Adrenal gland (tissue), 9 donors: ENCODE measurements at regions not wholly inside any gene's neighbourhood (a gene's known extent, or its start where the extent isn't known, plus 50 kb on each side); places are given as distances from the start of the nearest gene placed in this dataset.

Experiments
- DNase-seq, 7 donors: peaks; one replicate each; pipeline ENCODE4 v3.0.0-alpha.2; 2019 to 2020
- H3K27ac ChIP-seq, 5 donors: fragments of 200-600 bp; sonication (generic) in 4 of 5; 1 replicate in 3 of 5; 2 replicates in 2 of 5; pipeline versions ENCODE4 v1.5.1 to v1.8.0; 2016 to 2020; ENCODE audit warnings: mild to moderate bottlenecking in 1 of 5
- H3K27me3 ChIP-seq: fragments of 200-600 bp; 2 replicates; pipeline ENCODE4 v1.8.0; 2021
- H3K36me3 ChIP-seq, 2 donors: fragments of 200-600 bp; replicated peaks in 1 of 2; 1 replicate in 1 of 2; 2 replicates in 1 of 2; pipeline versions ENCODE4 v1.5.1 to v1.8.0; 2018 to 2022
- H3K4me1 ChIP-seq, 2 donors: fragments of 200-600 bp; replicated peaks in 1 of 2; 1 replicate in 1 of 2; 2 replicates in 1 of 2; pipeline versions ENCODE4 v1.5.1 to v1.8.0; 2018 to 2021
- H3K4me3 ChIP-seq, 4 donors: fragments of 200-600 bp; sonication (generic) in 3 of 4; one replicate each; pipeline ENCODE4 v1.5.1; 2016 to 2018
- H3K9me3 ChIP-seq, 3 donors: fragments of 200-600 bp; sonication (generic) in 1 of 3; replicated peaks in 1 of 3; 1 replicate in 2 of 3; 2 replicates in 1 of 3; pipeline versions ENCODE4 v1.5.1 to v1.8.0; 2016 to 2021
- CTCF ChIP-seq, 6 experiments: fragments of 450-650 bp in 4 of 6; fragments of 200-600 bp in 2 of 6; sonication (generic) in 1 of 6; IDR thresholded peaks; 1 replicate in 5 of 6; 2 replicates in 1 of 6; pipeline versions ENCODE4 v1.5.1 to v1.8.0; 2016 to 2021; ENCODE audit warnings: antibody characterized with exemption in 6 of 6, mild to moderate bottlenecking in 2 of 6, moderate library complexity in 1 of 6
- POLR2A ChIP-seq, 2 donors: fragments of 450-650 bp; IDR thresholded peaks; one replicate each; pipeline ENCODE4 v1.6.1; 2017; ENCODE audit warnings: antibody characterized with exemption in 2 of 2, mild to moderate bottlenecking in 2 of 2, moderate library complexity in 1 of 2
- WGBS, 4 donors: extraction: QIAGEN DNeasy Blood & Tissue Kit in 2 of 4; methylation state at CpG; one replicate each; pipeline versions ENCODE4 v1.1.5 to v1.1.7; 2013 to 2017; 5-methylcytosine and 5-hydroxymethylcytosine counted together
- intact Hi-C, 2 donors: fragments of 100-400 bp; cut with DNase I; formaldehyde crosslinking; loops; one replicate each; pipeline versions ENCODE4 v1.14.1 to v1.15.0; 2022 to 2023
- donor health status: healthy with polysubstance abuse.
- donor health status: Bipolar disorder and iron deficiency.
- donor health status: DM: yes; HTN: yes; CAD: no.
- donor health status: DM: no; HTN: no; CAD: no.
- donor health status: DM: no; HTN: no; CAD: no.

- Histone ChIP-seq H3K4me1 (no peaks in the 10 kb centered on the region), H3K27ac (no peak overlapping the region), H3K4me3 (no peak overlapping the region), H3K36me3 (no peaks in the 10 kb centered on the region), H3K9me3 (no peaks in the 10 kb centered on the region), H3K27me3 (peaks cover 5% of the 10 kb centered on the region)
- no peak for DNase-seq
- intact Hi-C loops, result no loop called here
- no peak for TF ChIP-seq CTCF (IDR thresholded peaks at IDR 0.05)
- TF ChIP-seq POLR2A (IDR thresholded peaks at IDR 0.05), result no peak
- WGBS, 4 donors, result 47 to 77% (median 73%) methylated on average over 3 to 8 of the region's 8 CpGs
Observed at GRCh38 chr19:29404015-29404414, 121.8 kb upstream of the VSTM2B start.

- DNase-seq, result peak in 1 of 7 donors; percentile 22
- no peaks in the 10 kb centered on the region for H3K36me3 ChIP-seq
- peak overlapping the region in 1 of 5 donors; percentile 34 for H3K27ac ChIP-seq
- intact Hi-C loops, result no loop called here
- TF ChIP-seq CTCF (IDR thresholded peaks at IDR 0.05), result no peak
- TF ChIP-seq POLR2A (IDR thresholded peaks at IDR 0.05), result no peak
- WGBS, 4 donors, result 12 to 21% (median 18%) methylated on average over 15 to 33 of the region's 33 CpGs
- H3K4me1 ChIP-seq, result no peaks in the 10 kb centered on the region
- H3K27me3 ChIP-seq, result peaks cover 5% of the 10 kb centered on the region
- H3K9me3 ChIP-seq, result no peaks in the 10 kb centered on the region
- no peak overlapping the region for H3K4me3 ChIP-seq
Observed at GRCh38 chr19:29404951-29405727, 120.7 kb upstream of the VSTM2B start.

GRCh38 chr19:29405728-29405995 lies 120.1 kb upstream of the VSTM2B start:
- Histone ChIP-seq H3K4me1 (no peaks in the 10 kb centered on the region), H3K27ac (peak overlapping the region in 1 of 5 donors; percentile 22), H3K36me3 (no peaks in the 10 kb centered on the region), H3K27me3 (peaks cover 5% of the 10 kb centered on the region), H3K4me3 (no peak overlapping the region), H3K9me3 (no peaks in the 10 kb centered on the region)
- intact Hi-C loops, result no loop called here
- 50 to 87% (median 70%) methylated on average over 9 to 11 of the region's 11 CpGs for WGBS, 4 donors
- no peak for DNase-seq
- no peak for TF ChIP-seq POLR2A (IDR thresholded peaks at IDR 0.05)
- no peak for TF ChIP-seq CTCF (IDR thresholded peaks at IDR 0.05)

GRCh38 chr19:29409076-29409862 lies 116.5 kb upstream of the VSTM2B start:
- intact Hi-C loops, result no loop called here
- TF ChIP-seq CTCF (IDR thresholded peaks at IDR 0.05), result no peak
- no peak for TF ChIP-seq POLR2A (IDR thresholded peaks at IDR 0.05)
- DNase-seq, result no peak
- no peaks in the 10 kb centered on the region for H3K9me3 ChIP-seq
- no peaks in the 10 kb centered on the region for H3K4me1 ChIP-seq
- no peak overlapping the region for H3K4me3 ChIP-seq
- H3K27me3 ChIP-seq, result peaks cover 5% of the 10 kb centered on the region
- no peaks in the 10 kb centered on the region for H3K36me3 ChIP-seq
- WGBS, 4 donors, result 73 to 78% (median 76%) methylated on average over 2 to 14 of the region's 14 CpGs
- H3K27ac ChIP-seq, result no peak overlapping the region
